ENCODE measurements at regions not wholly inside any gene's neighbourhood (a gene's known extent, or its start where the extent isn't known, plus 50 kb on each side); places are given as distances from the start of the nearest gene placed in this dataset.

- DNase-seq (ENCODE audit: low read depth, low spot score): no peak
- H3K9ac ChIP-seq (ENCODE audit: insufficient read length, low read depth): no peak overlapping the region
Observed at GRCh38 chr17:33511670-33512069, 218.6 kb upstream of the ASIC2 start.

GRCh38 chr17:33512113-33512512 is 219.0 kb upstream of the ASIC2 start:
- no peak for DNase-seq (ENCODE audit: low read depth, low spot score)
- no peaks in the 10 kb centered on the region for H3K27me3 ChIP-seq (ENCODE audit: insufficient read depth, insufficient read length)
- no peaks in the 10 kb centered on the region for H3K9me3 ChIP-seq (ENCODE audit: insufficient read depth, low read length)
- H3K36me3 ChIP-seq (ENCODE audit: insufficient read depth, insufficient read length, low read length): no peaks in the 10 kb centered on the region
- H3K9ac ChIP-seq (ENCODE audit: insufficient read length, low read depth): no peak overlapping the region
- no peaks in the 10 kb centered on the region for H3K4me1 ChIP-seq (ENCODE audit: insufficient read depth, insufficient read length)
- TF ChIP-seq SUZ12 (IDR thresholded peaks at IDR 0.05; ENCODE audit: extremely low read depth, insufficient read depth, insufficient read length) (no peak), ZNF274 (IDR thresholded peaks at IDR 0.05; ENCODE audit: low read depth, low read length) (no peak), YY1 (IDR thresholded peaks at IDR 0.05; ENCODE audit: insufficient read depth, insufficient read length) (no peak)
- no peak overlapping the region for H3K4me3 ChIP-seq (ENCODE audit: insufficient read length, low read depth)

More at GRCh38 chr17:33511670-33512069, 218.6 kb upstream of the ASIC2 start:
- Histone ChIP-seq H3K27me3 (ENCODE audit: insufficient read depth, insufficient read length) (no peaks in the 10 kb centered on the region), H3K36me3 (ENCODE audit: insufficient read depth, insufficient read length, low read length) (no peaks in the 10 kb centered on the region), H3K9me3 (ENCODE audit: insufficient read depth, low read length) (no peaks in the 10 kb centered on the region), H3K4me1 (ENCODE audit: insufficient read depth, insufficient read length) (no peaks in the 10 kb centered on the region), H3K4me3 (ENCODE audit: insufficient read length, low read depth) (no peak overlapping the region)
- TF ChIP-seq YY1 (IDR thresholded peaks at IDR 0.05; ENCODE audit: insufficient read depth, insufficient read length) (no peak), ZNF274 (IDR thresholded peaks at IDR 0.05; ENCODE audit: low read depth, low read length) (no peak), SUZ12 (IDR thresholded peaks at IDR 0.05; ENCODE audit: extremely low read depth, insufficient read depth, insufficient read length) (no peak)

- Histone ChIP-seq H3K4me1 (ENCODE audit: insufficient read depth, insufficient read length) (no peaks in the 10 kb centered on the region), H3K36me3 (ENCODE audit: insufficient read depth, insufficient read length, low read length) (no peaks in the 10 kb centered on the region), H3K4me3 (ENCODE audit: insufficient read length, low read depth) (no peak overlapping the region), H3K27me3 (ENCODE audit: insufficient read depth, insufficient read length) (no peaks in the 10 kb centered on the region), H3K9ac (ENCODE audit: insufficient read length, low read depth) (no peak overlapping the region), H3K9me3 (ENCODE audit: insufficient read depth, low read length) (no peaks in the 10 kb centered on the region)
- DNase-seq (ENCODE audit: low read depth, low spot score): no peak
- no peak for TF ChIP-seq ZNF274 (IDR thresholded peaks at IDR 0.05; ENCODE audit: low read depth, low read length)
- TF ChIP-seq SUZ12 (IDR thresholded peaks at IDR 0.05; ENCODE audit: extremely low read depth, insufficient read depth, insufficient read length): no peak
- TF ChIP-seq YY1 (IDR thresholded peaks at IDR 0.05; ENCODE audit: insufficient read depth, insufficient read length): no peak
Observed at GRCh38 chr17:33513769-33514168, 220.7 kb upstream of the ASIC2 start.

GRCh38 chr17:33514369-33514768 is 221.3 kb upstream of the ASIC2 start:
- H3K36me3 ChIP-seq (ENCODE audit: insufficient read depth, insufficient read length, low read length): no peaks in the 10 kb centered on the region
- no peaks in the 10 kb centered on the region for H3K27me3 ChIP-seq (ENCODE audit: insufficient read depth, insufficient read length)
- no peak for DNase-seq (ENCODE audit: low read depth, low spot score)
- no peak overlapping the region for H3K4me3 ChIP-seq (ENCODE audit: insufficient read length, low read depth)
- no peaks in the 10 kb centered on the region for H3K4me1 ChIP-seq (ENCODE audit: insufficient read depth, insufficient read length)
- H3K9ac ChIP-seq (ENCODE audit: insufficient read length, low read depth): no peak overlapping the region
- H3K9me3 ChIP-seq (ENCODE audit: insufficient read depth, low read length): no peaks in the 10 kb centered on the region
- TF ChIP-seq ZNF274 (IDR thresholded peaks at IDR 0.05; ENCODE audit: low read depth, low read length): no peak
- TF ChIP-seq YY1 (IDR thresholded peaks at IDR 0.05; ENCODE audit: insufficient read depth, insufficient read length): no peak
- no peak for TF ChIP-seq SUZ12 (IDR thresholded peaks at IDR 0.05; ENCODE audit: extremely low read depth, insufficient read depth, insufficient read length)

GRCh38 chr17:33515974-33516373 is 222.9 kb upstream of the ASIC2 start:
- Histone ChIP-seq H3K27me3 (ENCODE audit: insufficient read depth, insufficient read length) (no peaks in the 10 kb centered on the region), H3K4me3 (ENCODE audit: insufficient read length, low read depth) (no peak overlapping the region), H3K4me1 (ENCODE audit: insufficient read depth, insufficient read length) (no peaks in the 10 kb centered on the region), H3K36me3 (ENCODE audit: insufficient read depth, insufficient read length, low read length) (no peaks in the 10 kb centered on the region), H3K9me3 (ENCODE audit: insufficient read depth, low read length) (no peaks in the 10 kb centered on the region), H3K9ac (ENCODE audit: insufficient read length, low read depth) (no peak overlapping the region)
- no peak for DNase-seq (ENCODE audit: low read depth, low spot score)
- TF ChIP-seq ZNF274 (IDR thresholded peaks at IDR 0.05; ENCODE audit: low read depth, low read length): no peak
- no peak for TF ChIP-seq SUZ12 (IDR thresholded peaks at IDR 0.05; ENCODE audit: extremely low read depth, insufficient read depth, insufficient read length)
- TF ChIP-seq YY1 (IDR thresholded peaks at IDR 0.05; ENCODE audit: insufficient read depth, insufficient read length): no peak

- TF ChIP-seq YY1 (IDR thresholded peaks at IDR 0.05; ENCODE audit: insufficient read depth, insufficient read length) (no peak), ZNF274 (IDR thresholded peaks at IDR 0.05; ENCODE audit: low read depth, low read length) (no peak), SUZ12 (IDR thresholded peaks at IDR 0.05; ENCODE audit: extremely low read depth, insufficient read depth, insufficient read length) (no peak)
- Histone ChIP-seq H3K36me3 (ENCODE audit: insufficient read depth, insufficient read length, low read length) (no peaks in the 10 kb centered on the region), H3K9me3 (ENCODE audit: insufficient read depth, low read length) (no peaks in the 10 kb centered on the region), H3K27me3 (ENCODE audit: insufficient read depth, insufficient read length) (no peaks in the 10 kb centered on the region), H3K4me3 (ENCODE audit: insufficient read length, low read depth) (no peak overlapping the region), H3K4me1 (ENCODE audit: insufficient read depth, insufficient read length) (no peaks in the 10 kb centered on the region), H3K9ac (ENCODE audit: insufficient read length, low read depth) (no peak overlapping the region)
- DNase-seq (ENCODE audit: low read depth, low spot score): no peak
Observed at GRCh38 chr17:33516645-33517044, 223.6 kb upstream of the ASIC2 start.

GRCh38 chr17:33517746-33518145 is 224.7 kb upstream of the ASIC2 start:
- Histone ChIP-seq H3K9ac (ENCODE audit: insufficient read length, low read depth) (no peak overlapping the region), H3K4me1 (ENCODE audit: insufficient read depth, insufficient read length) (no peaks in the 10 kb centered on the region), H3K27me3 (ENCODE audit: insufficient read depth, insufficient read length) (no peaks in the 10 kb centered on the region), H3K9me3 (ENCODE audit: insufficient read depth, low read length) (no peaks in the 10 kb centered on the region), H3K36me3 (ENCODE audit: insufficient read depth, insufficient read length, low read length) (no peaks in the 10 kb centered on the region), H3K4me3 (ENCODE audit: insufficient read length, low read depth) (no peak overlapping the region)
- DNase-seq (ENCODE audit: low read depth, low spot score): no peak
- no peak for TF ChIP-seq ZNF274 (IDR thresholded peaks at IDR 0.05; ENCODE audit: low read depth, low read length)
- TF ChIP-seq SUZ12 (IDR thresholded peaks at IDR 0.05; ENCODE audit: extremely low read depth, insufficient read depth, insufficient read length): no peak
- no peak for TF ChIP-seq YY1 (IDR thresholded peaks at IDR 0.05; ENCODE audit: insufficient read depth, insufficient read length)
